K562 (cell line): ENCODE measurements at regions not wholly inside any gene's neighbourhood (a gene's known extent, or its start where the extent isn't known, plus 50 kb on each side); places are given as distances from the start of the nearest gene placed in this dataset.

Source experiments
- ATAC-seq: fragments of 200-7000 bp; cut with Tn5 transposase; 3 replicates; pipeline ENCODE4 v1.9.1; 2020; ENCODE audit warnings: moderate library complexity
- BruUV-seq: library from RNA; stranded (reverse); fragments of 400-500 nt; replicated peaks from 2 replicates; lab custom pipeline; 2021; lab: Mats Ljungman, UMichigan
- CTCF ChIA-PET: fragments of 300-600 bp; formaldehyde crosslinking; extraction: SDS; loops from one replicate; lab custom pipeline; 2021; ENCODE audit warnings: low intra/inter-chr PET ratio; lab: Yijun Ruan, JAX
- POLR2A ChIA-PET: fragments of 300-600, 350-650 bp; sonication (Branson Sonifier 250); formaldehyde crosslinking; extraction: SDS; loops from one replicate; lab custom pipeline; 2021; ENCODE audit warnings: antibody characterized with exemption, inconsistent platforms; lab: Yijun Ruan, JAX
- DNase-seq, 4 experiments: peaks; one replicate each; pipeline versions ENCODE4 v3.0.0 to v3.0.0-alpha.2; 2011 to 2018; ENCODE audit warnings: low spot score in 3 of 4, mixed read lengths in 3 of 4; ENCODE audit errors: extremely low read depth in 1 of 4
- FAIRE-seq: peaks from 2 replicates; lab custom pipeline; 2011; peaks lifted over from hg19 to GRCh38; lab: Jason Lieb, UNC
- H2AFZ ChIP-seq: 2 replicates; pipeline ENCODE4 v1.6.0; 2011; ENCODE audit warnings: low read depth, low read length, control low read depth, inconsistent platforms
- H3K27ac ChIP-seq: fragments of 200-600 bp; 3 replicates; pipeline ENCODE4 v1.8.0; 2011; ENCODE audit warnings: low read depth, mild to moderate bottlenecking, control low read depth, inconsistent platforms, low read length, moderate library complexity, mixed read lengths; ENCODE audit errors: extremely low read depth
- H3K27me3 ChIP-seq, 2 experiments: fragments of 300-600 bp in 1 of 2; 2 replicates in 1 of 2; 3 replicates in 1 of 2; pipeline versions ENCODE4 v1.6.0 to v1.8.0; 2011; ENCODE audit warnings: inconsistent platforms in 2 of 2, low read length in 2 of 2, mild to moderate bottlenecking in 1 of 2, mixed read lengths in 1 of 2, moderate library complexity in 1 of 2; ENCODE audit not compliant: control insufficient read depth in 2 of 2, insufficient read depth in 2 of 2
- H3K36me3 ChIP-seq: fragments of 300-600 bp; 3 replicates; pipeline ENCODE4 v1.8.0; 2011; ENCODE audit warnings: mild to moderate bottlenecking, low read length, inconsistent platforms; ENCODE audit not compliant: control insufficient read depth, insufficient read depth
- H3K4me1 ChIP-seq, 2 experiments: fragments of 200-600 bp in 1 of 2; replicated peaks in 1 of 2; 2 replicates in 1 of 2; 3 replicates in 1 of 2; pipeline versions ENCODE4 v1.5.1 to v1.8.0; 2011; ENCODE audit warnings: inconsistent platforms in 2 of 2, low read length in 2 of 2, mild to moderate bottlenecking in 1 of 2, mixed read lengths in 1 of 2, moderate library complexity in 1 of 2; ENCODE audit not compliant: control insufficient read depth in 2 of 2, insufficient read depth in 2 of 2
- H3K4me2 ChIP-seq: 2 replicates; pipeline ENCODE4 v1.6.1; 2011; ENCODE audit warnings: low read length, control low read depth, inconsistent platforms, mixed read lengths; ENCODE audit not compliant: insufficient read depth
- H3K4me3 ChIP-seq: fragments of 200-600 bp; sonication (generic), shearing (Covaris generic); 2 replicates; pipeline ENCODE4 v1.5.1; 2016; ENCODE audit warnings: control low read depth, inconsistent platforms
- H3K79me2 ChIP-seq: fragments of 200-600 bp; 3 replicates; pipeline ENCODE4 v1.8.0; 2011; ENCODE audit warnings: low read length, inconsistent platforms; ENCODE audit not compliant: control insufficient read depth, insufficient read depth
- H3K9ac ChIP-seq, 2 experiments: 2 replicates each; pipeline versions ENCODE4 v1.6.0 to v1.6.1; 2011; ENCODE audit warnings: low read depth in 2 of 2, low read length in 2 of 2, control low read depth in 1 of 2, inconsistent platforms in 1 of 2, mild to moderate bottlenecking in 1 of 2, mixed read lengths in 1 of 2; ENCODE audit not compliant: insufficient read depth in 1 of 2
- H3K9me1 ChIP-seq: one replicate; pipeline ENCODE4 v1.6.0; 2011; ENCODE audit warnings: inconsistent platforms, mild to moderate bottlenecking, low read length, moderate library complexity; ENCODE audit not compliant: control insufficient read depth, insufficient read depth
- H3K9me3 ChIP-seq: replicated peaks from 2 replicates; pipeline ENCODE4 v1.5.1; 2011; ENCODE audit warnings: low read depth, low read length, inconsistent platforms; ENCODE audit not compliant: control insufficient read depth, insufficient read depth
- H4K20me1 ChIP-seq: replicated peaks from 2 replicates; pipeline ENCODE4 v1.6.1; 2011; ENCODE audit warnings: low read length, inconsistent platforms, mixed read lengths; ENCODE audit not compliant: control insufficient read depth, insufficient read depth
- EGR1 ChIP-seq: fragments of 450-650 bp; conservative IDR thresholded peaks from 2 replicates; pipeline ENCODE4 v1.6.1; 2017; ENCODE audit warnings: mild to moderate bottlenecking
- RBM14 ChIP-seq: fragments of 200-400 bp; formaldehyde crosslinking; IDR thresholded peaks from 2 replicates; pipeline ENCODE4 v1.6.1; 2018; ENCODE audit warnings: low read depth, mild to moderate bottlenecking, low read length, moderate library complexity, borderline replicate concordance; ENCODE audit not compliant: insufficient read depth
- RBM22 ChIP-seq: fragments of 200-400 bp; formaldehyde crosslinking; IDR thresholded peaks from 2 replicates; pipeline ENCODE4 v1.6.1; 2018; ENCODE audit warnings: low read length, low read depth; ENCODE audit not compliant: poor library complexity, severe bottlenecking
- SREBF1 ChIP-seq: fragments of 150-350 bp; IDR thresholded peaks from 2 replicates; pipeline ENCODE4 v1.6.1; 2014; ENCODE audit warnings: antibody characterized with exemption, low read depth, low read length, borderline replicate concordance
- TAL1 ChIP-seq: fragments of 450-650 bp; IDR thresholded peaks from 2 replicates; pipeline ENCODE4 v1.6.1; 2016; ENCODE audit warnings: mild to moderate bottlenecking
- TCF7 ChIP-seq: sonication (generic); IDR thresholded peaks from 2 replicates; pipeline ENCODE4 v1.6.1; 2016; ENCODE audit warnings: antibody characterized with exemption, borderline replicate concordance
- TRIM25 ChIP-seq: fragments of 450-650 bp; IDR thresholded peaks from 2 replicates; pipeline ENCODE4 v1.7.0; 2016; ENCODE audit warnings: borderline replicate concordance
- ZNF224 ChIP-seq: sonication (generic); formaldehyde crosslinking; IDR thresholded peaks from 2 replicates; pipeline ENCODE4 v1.8.0; 2022; ENCODE audit warnings: mild to moderate bottlenecking, missing genetic modification reagents
- WGBS: fragments of 100-300 bp; shearing (Covaris generic); methylation state at CpG from one replicate; pipeline ENCODE4 v1.1.6; 2016; ENCODE audit warnings: low coverage, mixed read lengths; ENCODE audit not compliant: insufficient coverage; ENCODE audit errors: missing lambda C conversion rate; 5-methylcytosine and 5-hydroxymethylcytosine counted together
- in situ Hi-C: fragments of 300-500 bp; cut with MboI; formaldehyde crosslinking; loops from 4 replicates; pipeline ENCODE4 v1.15.0; 2018; ENCODE audit warnings: inconsistent platforms, mixed read lengths
- intact Hi-C: fragments of 100-400 bp; cut with micrococcal nuclease; formaldehyde crosslinking; loops from 2 replicates; pipeline ENCODE4 v1.14.2; 2022
- TF ChIP-seq, protein P1 (sequence below), 2 experiments: fragments of 150-350 bp in 1 of 2; IDR thresholded peaks; 2 replicates each; pipeline ENCODE4 v1.6.1; 2012 to 2016; ENCODE audit warnings: low read depth in 2 of 2, low read length in 2 of 2, mild to moderate bottlenecking in 1 of 2, moderate library complexity in 1 of 2

GRCh38 chr15:77791941-77792340, 159.2 kb upstream of the LINGO1 start:
- DNase-seq (no peak), ATAC-seq (no peak), FAIRE-seq (no peak)
- no peaks in the 10 kb centered on the region for H3K36me3 ChIP-seq
- H3K4me2 ChIP-seq: no peak overlapping the region
- no peak overlapping the region for H2AFZ ChIP-seq
- ChIA-PET CTCF (no interaction called here), POLR2A (interaction anchor here (0.5 kb wide), 1 partner anchor 226 kb away, joined by 5 read pairs; no protein-coding TSS in a partner anchor)
- peaks cover 4% of the 10 kb centered on the region; the same call in 1 of the 2 replicates for H4K20me1 ChIP-seq
- TF ChIP-seq TRIM25: no peak
- no peaks in the 10 kb centered on the region for H3K79me2 ChIP-seq
- no peak overlapping the region for H3K27ac ChIP-seq
- no peak overlapping the region for H3K4me3 ChIP-seq
- 3% methylated on average over 9 of the region's 9 CpGs for WGBS
- H3K9me3 ChIP-seq: no peaks in the 10 kb centered on the region
- H3K9ac ChIP-seq: peak overlapping the region in 1 of 2 experiments; percentile 26; a peak in 1 of 4 replicates
- H3K27me3 ChIP-seq: peaks cover 4 to 69% of the 10 kb centered on the region in 2 experiments; a peak in 4 of 5 replicates
- BruUV-seq: no TSS peak
- intact Hi-C loops (no loop called here), in situ Hi-C loops (no loop called here)
- H3K9me1 ChIP-seq: no peaks in the 10 kb centered on the region
- peaks cover 0 to 17% of the 10 kb centered on the region in 2 experiments; a peak in 2 of 5 replicates for H3K4me1 ChIP-seq

GRCh38 chr15:77790481-77790880, 157.8 kb upstream of the LINGO1 start:
- no peak for DNase-seq
- ChIA-PET POLR2A (interaction anchor here (0.5 kb wide), 1 partner anchor 13 kb away, joined by 3 read pairs; no protein-coding TSS in a partner anchor), CTCF (no interaction called here)
- Histone ChIP-seq H3K9me1 (no peaks in the 10 kb centered on the region), H3K9ac (no peak overlapping the region), H3K27me3 (peaks cover 4 to 73% of the 10 kb centered on the region in 2 experiments; a peak in 4 of 5 replicates), H3K9me3 (no peaks in the 10 kb centered on the region), H3K27ac (no peak overlapping the region), H3K4me2 (no peak overlapping the region), H3K4me1 (peaks cover 0 to 13% of the 10 kb centered on the region in 2 experiments; a peak in 2 of 5 replicates), H3K36me3 (no peaks in the 10 kb centered on the region), H3K4me3 (no peak overlapping the region), H4K20me1 (peaks cover 4% of the 10 kb centered on the region; the same call in 1 of the 2 replicates), H3K79me2 (no peaks in the 10 kb centered on the region), H2AFZ (no peak overlapping the region)
- no peak for FAIRE-seq
- BruUV-seq: no TSS peak
- ATAC-seq: no peak
- WGBS: 0% methylated on average over 3 of the region's 3 CpGs
- intact Hi-C loops: no loop called here
- in situ Hi-C loops: no loop called here
- TF ChIP-seq RBM14: no peak
- TF ChIP-seq TCF7: no peak
- no peak for TF ChIP-seq RBM22
- TF ChIP-seq ZNF224 (CRISPR knock-in tag): no peak
- TF ChIP-seq EGR1: no peak
- no peak for TF ChIP-seq TAL1
- no peak for TF ChIP-seq SREBF1
- TF ChIP-seq, protein P1, sequence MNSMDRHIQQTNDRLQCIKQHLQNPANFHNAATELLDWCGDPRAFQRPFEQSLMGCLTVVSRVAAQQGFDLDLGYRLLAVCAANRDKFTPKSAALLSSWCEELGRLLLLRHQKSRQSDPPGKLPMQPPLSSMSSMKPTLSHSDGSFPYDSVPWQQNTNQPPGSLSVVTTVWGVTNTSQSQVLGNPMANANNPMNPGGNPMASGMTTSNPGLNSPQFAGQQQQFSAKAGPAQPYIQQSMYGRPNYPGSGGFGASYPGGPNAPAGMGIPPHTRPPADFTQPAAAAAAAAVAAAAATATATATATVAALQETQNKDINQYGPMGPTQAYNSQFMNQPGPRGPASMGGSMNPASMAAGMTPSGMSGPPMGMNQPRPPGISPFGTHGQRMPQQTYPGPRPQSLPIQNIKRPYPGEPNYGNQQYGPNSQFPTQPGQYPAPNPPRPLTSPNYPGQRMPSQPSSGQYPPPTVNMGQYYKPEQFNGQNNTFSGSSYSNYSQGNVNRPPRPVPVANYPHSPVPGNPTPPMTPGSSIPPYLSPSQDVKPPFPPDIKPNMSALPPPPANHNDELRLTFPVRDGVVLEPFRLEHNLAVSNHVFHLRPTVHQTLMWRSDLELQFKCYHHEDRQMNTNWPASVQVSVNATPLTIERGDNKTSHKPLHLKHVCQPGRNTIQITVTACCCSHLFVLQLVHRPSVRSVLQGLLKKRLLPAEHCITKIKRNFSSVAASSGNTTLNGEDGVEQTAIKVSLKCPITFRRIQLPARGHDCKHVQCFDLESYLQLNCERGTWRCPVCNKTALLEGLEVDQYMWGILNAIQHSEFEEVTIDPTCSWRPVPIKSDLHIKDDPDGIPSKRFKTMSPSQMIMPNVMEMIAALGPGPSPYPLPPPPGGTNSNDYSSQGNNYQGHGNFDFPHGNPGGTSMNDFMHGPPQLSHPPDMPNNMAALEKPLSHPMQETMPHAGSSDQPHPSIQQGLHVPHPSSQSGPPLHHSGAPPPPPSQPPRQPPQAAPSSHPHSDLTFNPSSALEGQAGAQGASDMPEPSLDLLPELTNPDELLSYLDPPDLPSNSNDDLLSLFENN (IDR thresholded peaks at IDR 0.05; ENCODE audit: low read depth in 2 of 2, low read length in 2 of 2): no peak
